D721Med (cell line): ENCODE measurements at regions not wholly inside any gene's neighbourhood (a gene's known extent, or its start where the extent isn't known, plus 50 kb on each side); places are given as distances from the start of the nearest gene placed in this dataset.
"Not testable (repeated sequence)": the region's sequence is repeated elsewhere in the genome, so short reads cannot be mapped to it uniquely, and the experiment has no call there.

Experiments used
- DNase-seq: peaks from one replicate; pipeline ENCODE4 v3.0.0; 2011; ENCODE audit warnings: low spot score; ENCODE audit not compliant: insufficient read length
- FAIRE-seq: peaks from 2 replicates; lab custom pipeline; 2011; peaks lifted over from hg19 to GRCh38; lab: Jason Lieb, UNC
- TF ChIP-seq, protein P1 (sequence below): IDR thresholded peaks from 2 replicates; pipeline ENCODE4 v1.5.1; 2012; ENCODE audit warnings: mild to moderate bottlenecking, control low read depth; ENCODE audit not compliant: insufficient read depth; ENCODE audit errors: missing control alignments

DNA sequence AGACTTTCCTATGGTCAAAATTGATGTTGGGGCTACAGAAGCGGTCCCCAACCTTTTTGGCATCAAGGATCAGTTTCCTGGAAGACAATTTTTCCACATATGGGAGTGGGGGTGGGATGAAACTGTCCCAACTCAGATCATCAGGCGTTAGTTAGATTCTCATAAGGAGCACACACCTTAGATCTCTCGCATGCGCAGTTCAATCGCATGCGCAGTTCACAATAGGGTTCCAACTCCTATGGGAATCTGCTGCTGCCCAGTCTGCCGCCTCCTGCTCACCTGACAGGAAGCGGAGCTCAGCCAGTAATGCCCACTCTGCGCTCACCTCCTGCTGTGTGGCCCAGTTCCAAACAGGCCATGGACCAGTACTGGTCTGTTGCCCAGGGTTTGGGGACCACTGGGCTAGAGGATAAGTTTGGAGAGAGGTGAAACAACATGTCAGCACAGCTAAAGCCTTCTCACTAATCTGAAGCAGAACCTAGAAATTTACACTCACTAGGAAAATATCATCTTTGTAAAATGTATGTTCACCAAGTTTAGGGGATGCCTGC is 410.8 kb upstream of the ZNF804A start:
- DNase-seq (no peak), FAIRE-seq (no peak)
- TF ChIP-seq, protein P1, sequence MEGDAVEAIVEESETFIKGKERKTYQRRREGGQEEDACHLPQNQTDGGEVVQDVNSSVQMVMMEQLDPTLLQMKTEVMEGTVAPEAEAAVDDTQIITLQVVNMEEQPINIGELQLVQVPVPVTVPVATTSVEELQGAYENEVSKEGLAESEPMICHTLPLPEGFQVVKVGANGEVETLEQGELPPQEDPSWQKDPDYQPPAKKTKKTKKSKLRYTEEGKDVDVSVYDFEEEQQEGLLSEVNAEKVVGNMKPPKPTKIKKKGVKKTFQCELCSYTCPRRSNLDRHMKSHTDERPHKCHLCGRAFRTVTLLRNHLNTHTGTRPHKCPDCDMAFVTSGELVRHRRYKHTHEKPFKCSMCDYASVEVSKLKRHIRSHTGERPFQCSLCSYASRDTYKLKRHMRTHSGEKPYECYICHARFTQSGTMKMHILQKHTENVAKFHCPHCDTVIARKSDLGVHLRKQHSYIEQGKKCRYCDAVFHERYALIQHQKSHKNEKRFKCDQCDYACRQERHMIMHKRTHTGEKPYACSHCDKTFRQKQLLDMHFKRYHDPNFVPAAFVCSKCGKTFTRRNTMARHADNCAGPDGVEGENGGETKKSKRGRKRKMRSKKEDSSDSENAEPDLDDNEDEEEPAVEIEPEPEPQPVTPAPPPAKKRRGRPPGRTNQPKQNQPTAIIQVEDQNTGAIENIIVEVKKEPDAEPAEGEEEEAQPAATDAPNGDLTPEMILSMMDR = no peak

DNA sequence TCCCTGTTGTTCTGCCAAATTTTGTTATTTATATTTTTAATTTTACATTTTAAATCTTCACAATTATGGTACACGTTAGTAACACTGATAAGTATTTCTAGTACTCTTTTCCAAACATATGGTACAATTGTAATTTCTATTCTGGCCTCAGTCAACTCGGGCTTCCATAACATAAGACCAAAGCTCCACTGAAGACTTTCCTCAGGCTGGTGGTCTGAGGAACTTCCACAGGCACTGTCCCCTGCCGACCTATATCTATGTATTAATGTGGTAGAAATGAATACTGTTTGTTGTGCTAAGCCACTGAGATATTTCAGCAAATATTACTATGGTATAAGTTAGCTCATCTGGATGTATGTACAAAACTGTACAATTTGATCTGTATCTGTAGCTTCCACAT is 407.6 kb upstream of the ZNF804A start:
- DNase-seq = no peak
- TF ChIP-seq, protein P1 = no peak
- no peak for FAIRE-seq

DNA sequence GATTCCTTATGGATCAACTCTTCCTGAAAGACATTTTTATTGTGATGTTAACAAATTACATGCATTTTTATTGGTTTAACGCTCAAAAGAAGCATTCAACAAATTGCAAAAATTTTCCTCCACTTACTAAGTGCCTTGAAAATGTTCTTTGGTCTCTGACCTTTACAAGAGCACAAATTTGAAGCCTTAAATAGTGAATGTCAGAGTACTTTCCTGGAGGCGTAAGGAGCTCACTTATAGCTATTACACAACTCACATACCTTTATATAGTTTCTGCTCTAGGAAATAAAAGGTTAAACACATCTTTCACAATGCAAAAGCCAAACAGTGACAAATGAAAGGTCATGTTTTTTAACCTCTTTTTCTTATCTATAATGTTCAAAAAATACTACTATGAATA is 405.7 kb upstream of the ZNF804A start:
- FAIRE-seq (no peak), DNase-seq (no peak)
- TF ChIP-seq, protein P1 = no peak

DNA sequence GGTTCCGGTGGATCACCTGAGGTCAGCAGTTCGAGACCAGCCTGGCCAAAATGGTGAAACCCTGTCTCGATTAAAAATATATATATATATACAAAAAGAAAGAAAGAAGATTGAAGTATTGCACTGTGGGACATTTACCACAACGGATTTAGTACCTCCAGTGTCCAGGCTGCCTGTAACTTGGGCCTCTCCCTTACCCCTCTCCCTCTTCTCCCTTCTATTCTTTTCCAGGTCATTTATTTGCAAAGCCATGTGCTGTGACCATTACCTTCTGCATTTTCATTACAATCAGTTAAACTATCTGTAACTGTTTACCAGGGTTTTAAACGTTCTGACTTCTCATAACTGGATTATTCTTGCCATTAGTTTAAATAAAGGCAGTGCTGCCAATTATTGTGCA is 400.9 kb upstream of the ZNF804A start:
- TF ChIP-seq, protein P1 = no peak
- DNase-seq (no peak), FAIRE-seq (no peak)

DNA sequence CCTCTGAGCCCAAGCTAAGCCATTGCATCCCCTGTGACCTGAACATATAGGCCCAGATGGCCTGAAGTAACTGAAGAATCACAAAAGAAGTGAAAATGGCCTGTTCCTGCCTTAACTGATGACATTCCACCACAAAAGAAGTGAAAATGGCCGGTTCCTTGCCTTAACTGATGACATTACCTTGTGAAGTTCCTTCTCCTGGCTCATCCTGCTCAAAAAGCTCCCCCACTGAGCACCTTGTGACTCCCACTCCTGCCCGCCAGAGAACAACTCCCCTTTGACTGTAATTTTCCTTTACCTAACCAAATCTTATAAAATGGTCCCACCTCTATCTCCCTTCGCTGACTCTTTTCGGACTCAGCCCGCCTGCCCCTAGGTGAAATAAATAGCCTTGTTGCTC is 399.5 kb upstream of the ZNF804A start:
- DNase-seq, FAIRE-seq: not testable (repeated sequence)

DNA sequence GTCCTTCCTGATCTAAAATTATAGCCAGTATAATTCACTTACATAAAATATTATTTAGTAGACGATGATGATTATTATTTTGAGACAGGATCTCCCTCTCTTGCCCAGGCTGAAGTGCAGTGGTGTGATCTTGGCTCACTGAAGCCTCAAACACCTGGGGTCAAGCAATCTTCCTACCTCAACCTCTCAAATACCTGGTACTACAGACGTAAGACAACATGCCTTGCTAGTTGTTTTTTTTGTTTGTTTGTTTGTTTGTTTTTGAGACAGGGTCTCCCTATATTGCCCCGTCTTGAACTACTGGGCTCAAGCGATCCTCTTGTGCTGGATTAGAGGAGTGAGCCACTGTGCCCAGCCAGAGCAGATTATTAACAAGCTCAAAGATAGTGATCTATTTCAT is 399.1 kb upstream of the ZNF804A start:
- TF ChIP-seq, protein P1 = no peak
- no peak for DNase-seq
- FAIRE-seq = no peak

DNA sequence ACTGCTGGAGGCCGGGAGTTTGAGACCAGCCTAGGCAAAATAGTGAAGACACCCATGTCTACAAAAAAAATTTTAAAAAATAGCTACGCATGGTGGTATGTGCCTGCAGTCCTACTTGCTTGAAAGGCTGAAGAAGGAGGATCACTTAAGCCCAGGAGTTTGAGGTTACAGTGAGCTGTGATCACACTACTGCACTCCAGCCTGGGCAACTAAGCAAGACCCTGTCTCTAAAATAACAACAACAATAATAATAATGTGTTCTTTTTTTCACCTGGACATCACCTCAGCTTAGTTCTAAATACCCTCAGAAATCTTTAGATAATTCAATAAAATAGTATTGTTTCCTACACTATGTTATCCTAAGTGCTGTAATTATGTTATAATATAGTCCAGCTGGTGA is 397.1 kb upstream of the ZNF804A start:
- DNase-seq (no peak), FAIRE-seq (no peak)
- TF ChIP-seq, protein P1 = no peak

DNA sequence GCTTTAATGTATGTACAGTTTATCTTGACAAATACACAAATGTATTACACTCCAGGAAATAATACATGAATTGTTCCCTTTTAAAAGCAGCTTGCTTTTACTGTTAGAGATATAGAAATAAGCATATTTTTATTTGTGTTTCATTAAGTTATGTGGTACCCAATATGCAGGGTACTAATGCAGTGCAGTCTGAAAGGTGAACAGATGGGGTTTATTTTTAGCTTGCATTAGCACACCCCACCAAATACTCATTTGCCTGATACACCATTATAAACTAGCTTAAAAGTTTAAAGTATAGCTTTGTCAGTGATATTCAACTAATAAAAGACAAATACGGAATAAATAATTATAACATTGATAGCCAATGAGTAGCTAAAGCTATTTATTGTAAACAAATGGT is 394.7 kb upstream of the ZNF804A start:
- TF ChIP-seq, protein P1 = no peak
- FAIRE-seq = no peak
- DNase-seq = no peak
